ENCODE measurements at regions not wholly inside any gene's neighbourhood (a gene's known extent, or its start where the extent isn't known, plus 50 kb on each side); places are given as distances from the start of the nearest gene placed in this dataset.

DNA sequence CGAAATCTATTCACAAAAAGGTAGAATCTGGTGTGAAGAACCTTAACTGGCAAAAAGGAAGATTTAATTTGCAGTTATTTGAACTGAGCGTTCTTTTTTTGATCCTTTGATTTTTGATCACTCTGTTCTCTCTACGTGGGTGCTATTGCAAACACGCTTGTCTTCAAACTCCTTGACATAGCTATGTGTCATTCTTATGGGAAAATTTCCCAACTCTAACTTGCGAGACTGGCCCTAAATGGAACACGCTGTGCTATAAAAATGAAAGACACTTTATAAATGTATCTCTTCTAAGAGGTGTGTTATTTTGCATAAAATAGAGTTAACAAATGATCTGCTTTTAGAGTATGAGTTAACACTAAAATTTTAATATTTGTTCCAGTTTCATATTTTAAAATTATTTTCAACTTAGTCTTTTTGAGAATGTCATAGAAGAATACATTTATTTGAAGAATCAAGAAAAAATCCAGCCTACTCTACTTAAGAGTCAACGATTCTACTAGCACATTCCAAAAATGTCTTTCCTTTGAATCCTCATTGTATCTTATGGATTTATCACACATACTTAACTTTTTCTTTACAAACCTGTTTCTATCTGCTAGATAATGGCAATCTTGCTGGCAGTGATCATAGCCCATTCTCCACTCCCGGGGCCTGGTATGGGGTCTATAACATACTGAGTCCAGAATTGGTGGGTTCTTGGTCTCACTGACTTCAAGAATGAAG is 610.0 kb upstream of the TBL1XR1 start:
- no peak for TF ChIP-seq SIN3A (IDR thresholded peaks at IDR 0.05; ENCODE audit: borderline replicate concordance, insufficient read depth, low read length)
- TF ChIP-seq FOXP2 (optimal IDR thresholded peaks at IDR 0.05; ENCODE audit: borderline replicate concordance, extremely low read depth, extremely low read length, insufficient read depth), result no peak
